Putamen (tissue), 1 donor: ENCODE measurements at regions not wholly inside any gene's neighbourhood (a gene's known extent, or its start where the extent isn't known, plus 50 kb on each side); places are given as distances from the start of the nearest gene placed in this dataset.

ENCODE experiments used
- DNase-seq: peaks from one replicate; pipeline ENCODE4 v3.0.0-alpha.2; 2016; ENCODE audit warnings: low spot score

GRCh38 chr2:66895206-66895605 lies 460.3 kb downstream of the MEIS1 start:
- no peak for DNase-seq

GRCh38 chr2:66896131-66896530 lies 461.2 kb downstream of the MEIS1 start:
- no peak for DNase-seq

- no peak for DNase-seq
Measured at GRCh38 chr2:66897181-66897580, 462.3 kb downstream of the MEIS1 start.

- no peak for DNase-seq
Measured at GRCh38 chr2:66897691-66898150, 462.8 kb downstream of the MEIS1 start.

- no peak for DNase-seq
Measured at GRCh38 chr2:66899109-66899508, 464.2 kb downstream of the MEIS1 start.

- DNase-seq = no peak
Measured at GRCh38 chr2:66899648-66900047, 464.7 kb downstream of the MEIS1 start.

GRCh38 chr2:66901344-66901743 lies 466.4 kb downstream of the MEIS1 start:
- DNase-seq = no peak

GRCh38 chr2:66903183-66903582 lies 468.3 kb downstream of the MEIS1 start:
- no peak for DNase-seq

- DNase-seq = no peak
Measured at GRCh38 chr2:66903745-66904465, 469.0 kb downstream of the MEIS1 start.

- DNase-seq = no peak
Measured at GRCh38 chr2:66915237-66915636, 480.3 kb downstream of the MEIS1 start.

GRCh38 chr2:66919286-66919685 lies 477.8 kb upstream of the ETAA1 start:
- DNase-seq = no peak

GRCh38 chr2:66920415-66920814 lies 476.7 kb upstream of the ETAA1 start:
- no peak for DNase-seq

GRCh38 chr2:66925128-66925527 lies 472.0 kb upstream of the ETAA1 start:
- DNase-seq = no peak

GRCh38 chr2:66926594-66927112 lies 470.5 kb upstream of the ETAA1 start:
- no peak for DNase-seq

GRCh38 chr2:66929632-66930338 lies 467.3 kb upstream of the ETAA1 start:
- no peak for DNase-seq

GRCh38 chr2:66930339-66931220 lies 466.6 kb upstream of the ETAA1 start:
- DNase-seq = no peak

GRCh38 chr2:66938471-66938967 lies 458.6 kb upstream of the ETAA1 start:
- no peak for DNase-seq

GRCh38 chr2:66940080-66940479 lies 457.1 kb upstream of the ETAA1 start:
- no peak for DNase-seq

GRCh38 chr2:66948234-66948633 lies 448.9 kb upstream of the ETAA1 start:
- no peak for DNase-seq

GRCh38 chr2:66957198-66957597 lies 439.9 kb upstream of the ETAA1 start:
- no peak for DNase-seq

GRCh38 chr2:66957677-66958076 lies 439.5 kb upstream of the ETAA1 start:
- no peak for DNase-seq

- no peak for DNase-seq
Measured at GRCh38 chr2:66960161-66960560, 437.0 kb upstream of the ETAA1 start.
